WTC11 (cell line): ENCODE measurements at regions not wholly inside any gene's neighbourhood (a gene's known extent, or its start where the extent isn't known, plus 50 kb on each side); places are given as distances from the start of the nearest gene placed in this dataset.
"Not testable (repeated sequence)": the region's sequence is repeated elsewhere in the genome, so short reads cannot be mapped to it uniquely, and the experiment has no call there.

Source experiments
- ATAC-seq: fragments of 200-7000 bp; cut with Tn5 transposase; 2 replicates; pipeline ENCODE4 v1.10.0; 2021; ENCODE audit warnings: mild to moderate bottlenecking, moderate library complexity
- CTCF ChIA-PET: fragments of 300-600 bp; sonication (Branson Sonifier 250); formaldehyde crosslinking; loops from one replicate; lab custom pipeline; 2021; ENCODE audit warnings: antibody characterized with exemption; lab: Charles Lee
- POLR2A ChIA-PET: fragments of 350-600 bp; sonication (Branson Sonifier 250); formaldehyde crosslinking; loops from one replicate; lab custom pipeline; 2021; ENCODE audit warnings: antibody characterized with exemption; lab: Charles Lee
- DNase-seq: peaks from one replicate; pipeline ENCODE4 v3.0.0; 2021; ENCODE audit warnings: low spot score
- H3K27ac Mint-ChIP-seq: 2 replicates; pipeline ENCODE4 v1.8.0; 2021; ENCODE audit warnings: mixed read lengths
- H3K27me3 Mint-ChIP-seq: 2 replicates; pipeline ENCODE4 v1.8.0; 2021; ENCODE audit warnings: low read depth, mild to moderate bottlenecking, moderate library complexity, mixed read lengths
- H3K36me3 Mint-ChIP-seq: 2 replicates; pipeline ENCODE4 v1.8.0; 2021; ENCODE audit warnings: mixed read lengths
- H3K4me1 Mint-ChIP-seq: 2 replicates; pipeline ENCODE4 v1.8.0; 2022; ENCODE audit warnings: mixed read lengths
- H3K4me3 Mint-ChIP-seq: 2 replicates; pipeline ENCODE4 v1.8.0; 2021; ENCODE audit warnings: mild to moderate bottlenecking, moderate library complexity, mixed read lengths
- H3K9me3 Mint-ChIP-seq: 2 replicates; pipeline ENCODE4 v1.8.0; 2021; ENCODE audit warnings: mixed read lengths
- CBFB ChIP-seq: sonication (generic); formaldehyde crosslinking; IDR thresholded peaks from 2 replicates; pipeline ENCODE4 v1.8.1; 2022; ENCODE audit warnings: mild to moderate bottlenecking, low read depth, missing genetic modification reagents
- E2F4 ChIP-seq: sonication (generic); formaldehyde crosslinking; IDR thresholded peaks from 2 replicates; pipeline ENCODE4 v1.8.1; 2022; ENCODE audit warnings: low read depth, mild to moderate bottlenecking, moderate library complexity, missing genetic modification reagents, borderline replicate concordance
- GABPB1 ChIP-seq: sonication (generic); formaldehyde crosslinking; IDR thresholded peaks from 2 replicates; pipeline ENCODE4 v1.8.1; 2023; ENCODE audit warnings: mild to moderate bottlenecking, missing genetic modification reagents
- IRF1 ChIP-seq: sonication (generic); formaldehyde crosslinking; IDR thresholded peaks from 2 replicates; pipeline ENCODE4 v1.8.0; 2023; ENCODE audit warnings: missing genetic modification reagents
- JUN ChIP-seq: sonication (generic); formaldehyde crosslinking; IDR thresholded peaks from 2 replicates; pipeline ENCODE4 v1.8.0; 2023; ENCODE audit warnings: mild to moderate bottlenecking, missing genetic modification reagents
- MAX ChIP-seq: sonication (generic); formaldehyde crosslinking; IDR thresholded peaks from 2 replicates; pipeline ENCODE4 v1.8.0; 2022; ENCODE audit warnings: mild to moderate bottlenecking, missing genetic modification reagents
- MXD4 ChIP-seq: fragments of 250-450 bp; sonication (Bioruptor Pico); IDR thresholded peaks from 2 replicates; pipeline ENCODE4 v1.8.0; 2021; ENCODE audit warnings: mild to moderate bottlenecking, moderate library complexity, borderline replicate concordance
- NR2C2 ChIP-seq: sonication (generic); formaldehyde crosslinking; IDR thresholded peaks from 2 replicates; pipeline ENCODE4 v1.8.0; 2022; ENCODE audit warnings: mild to moderate bottlenecking, missing genetic modification reagents
- PRDM15 ChIP-seq: sonication (generic); formaldehyde crosslinking; IDR thresholded peaks from 2 replicates; pipeline ENCODE4 v1.8.0; 2022; ENCODE audit warnings: missing genetic modification reagents
- TEAD1 ChIP-seq: sonication (generic); formaldehyde crosslinking; IDR thresholded peaks from 2 replicates; pipeline ENCODE4 v1.8.0; 2022; ENCODE audit warnings: mild to moderate bottlenecking, missing genetic modification reagents
- ZNF121 ChIP-seq: sonication (generic); formaldehyde crosslinking; IDR thresholded peaks from 2 replicates; pipeline ENCODE4 v1.8.0; 2023; ENCODE audit warnings: missing genetic modification reagents
- ZNF263 ChIP-seq: sonication (generic); formaldehyde crosslinking; IDR thresholded peaks from 2 replicates; pipeline ENCODE4 v1.8.1; 2022; ENCODE audit warnings: low read depth, mild to moderate bottlenecking, moderate library complexity, missing genetic modification reagents
- ZNF317 ChIP-seq: sonication (generic); formaldehyde crosslinking; IDR thresholded peaks from 2 replicates; pipeline ENCODE4 v1.8.1; 2023; ENCODE audit warnings: low read depth, mild to moderate bottlenecking, moderate library complexity, missing genetic modification reagents, borderline replicate concordance
- ZNF425 ChIP-seq: fragments of 250-450 bp; sonication (Bioruptor Pico); conservative IDR thresholded peaks from 2 replicates; pipeline ENCODE4 v1.9.0; 2021; ENCODE audit warnings: mild to moderate bottlenecking

GRCh38 chr13:19345158-19345557, 163.5 kb upstream of the TUBA3C start:
- Mint-ChIP-seq H3K9me3 (peaks cover 65% of the 10 kb centered on the region), H3K4me3 (no peak overlapping the region), H3K36me3 (peaks cover 49% of the 10 kb centered on the region), H3K4me1 (no peaks in the 10 kb centered on the region)
- POLR2A ChIA-PET: no interaction called here
- TF ChIP-seq NR2C2 (CRISPR knock-in tag): no peak
- TF ChIP-seq, all 79 proteins: peak for 0
- H3K27me3 Mint-ChIP-seq: peaks cover 6% of the 10 kb centered on the region
- CTCF ChIA-PET: no interaction called here
- no peak overlapping the region for H3K27ac Mint-ChIP-seq
- no peak for DNase-seq
- ATAC-seq: no peak

- POLR2A ChIA-PET, H3K27ac Mint-ChIP-seq, H3K4me3 Mint-ChIP-seq, H3K27me3 Mint-ChIP-seq, H3K4me1 Mint-ChIP-seq, CTCF ChIA-PET: not testable (repeated sequence)
- Mint-ChIP-seq H3K36me3 (peaks cover 51% of the 10 kb centered on the region), H3K9me3 (peaks cover 69% of the 10 kb centered on the region)
- ATAC-seq (peak; percentile 38; the same call in 1 of the 2 replicates), DNase-seq (peak; percentile 9)
These were observed 163.0 kb upstream of the TUBA3C start for GRCh38 chr13:19344585-19345120.

GRCh38 chr13:19332378-19332777, 150.8 kb upstream of the TUBA3C start:
- Mint-ChIP-seq H3K27me3 (peaks cover 14% of the 10 kb centered on the region), H3K4me3 (no peak overlapping the region), H3K9me3 (peaks cover 80% of the 10 kb centered on the region), H3K27ac (no peak overlapping the region), H3K4me1 (no peaks in the 10 kb centered on the region), H3K36me3 (peaks cover 64% of the 10 kb centered on the region)
- ChIA-PET CTCF (no interaction called here), POLR2A (no interaction called here)
- ATAC-seq: no peak
- TF ChIP-seq CBFB (CRISPR knock-in tag) (no peak), GABPB1 (no peak)
- DNase-seq: no peak

GRCh38 chr13:19329365-19329764, 147.7 kb upstream of the TUBA3C start:
- H3K9me3 Mint-ChIP-seq: peaks cover 80% of the 10 kb centered on the region
- no peak for TF ChIP-seq MAX (CRISPR knock-in tag)
- TF ChIP-seq MXD4 (CRISPR knock-in tag): no peak
- no peak for TF ChIP-seq PRDM15 (CRISPR knock-in tag)

GRCh38 chr13:19324325-19324724, 142.7 kb upstream of the TUBA3C start:
- Mint-ChIP-seq H3K4me3 (no peak overlapping the region), H3K27ac (no peak overlapping the region), H3K36me3 (peaks cover 55% of the 10 kb centered on the region), H3K4me1 (no peaks in the 10 kb centered on the region), H3K9me3 (peaks cover 69% of the 10 kb centered on the region), H3K27me3 (peaks cover 5% of the 10 kb centered on the region; the same call in 1 of the 2 replicates)
- ChIA-PET CTCF (no interaction called here), POLR2A (no interaction called here)
- ATAC-seq (no peak), DNase-seq (no peak)
- TF ChIP-seq ZNF121 (CRISPR knock-in tag): no peak
- no peak for TF ChIP-seq ZNF263 (CRISPR knock-in tag)
- no peak for TF ChIP-seq E2F4 (CRISPR knock-in tag)
- no peak for TF ChIP-seq MXD4 (CRISPR knock-in tag)
- no peak for TF ChIP-seq ZNF425 (CRISPR knock-in tag)
- no peak for TF ChIP-seq JUN (CRISPR knock-in tag)
- TF ChIP-seq TEAD1: no peak
- no peak for TF ChIP-seq ZNF317
- no peak for TF ChIP-seq IRF1 (CRISPR knock-in tag)

More at GRCh38 chr13:19329365-19329764, 147.7 kb upstream of the TUBA3C start:
- Mint-ChIP-seq H3K4me1 (no peaks in the 10 kb centered on the region), H3K36me3 (peaks cover 63% of the 10 kb centered on the region), H3K27ac (no peak overlapping the region), H3K4me3 (no peak overlapping the region), H3K27me3 (peaks cover 7% of the 10 kb centered on the region)
- CTCF ChIA-PET: no interaction called here
- no peak for DNase-seq
- POLR2A ChIA-PET: no interaction called here
- no peak for ATAC-seq
